Effector memory CD4-positive, alpha-beta T cell (primary cell): ENCODE measurements at regions not wholly inside any gene's neighbourhood (a gene's known extent, or its start where the extent isn't known, plus 50 kb on each side); places are given as distances from the start of the nearest gene placed in this dataset.
"Not testable (repeated sequence)": the region's sequence is repeated elsewhere in the genome, so short reads cannot be mapped to it uniquely, and the experiment has no call there.

Experiments used
- DNase-seq, 3 donors: peaks; one replicate each; pipeline ENCODE4 v3.0.0-alpha.2; 2020
- H3K27ac ChIP-seq: 2 replicates; pipeline ENCODE4 v1.7.0; 2013; ENCODE audit warnings: mild to moderate bottlenecking, low read length, moderate library complexity; ENCODE audit not compliant: insufficient read depth, poor library complexity, severe bottlenecking
- H3K27me3 ChIP-seq: replicated peaks from 2 replicates; pipeline ENCODE4 v1.7.0; 2013; ENCODE audit warnings: mild to moderate bottlenecking, low read length; ENCODE audit not compliant: insufficient read depth, control insufficient read depth, poor library complexity, severe bottlenecking
- H3K36me3 ChIP-seq: 2 replicates; pipeline ENCODE4 v1.7.0; 2013; ENCODE audit warnings: mild to moderate bottlenecking, low read length, moderate library complexity; ENCODE audit not compliant: control insufficient read depth, insufficient read depth
- H3K4me1 ChIP-seq: 2 replicates; pipeline ENCODE4 v1.7.0; 2013; ENCODE audit warnings: low read length, mild to moderate bottlenecking; ENCODE audit not compliant: control insufficient read depth, insufficient read depth, poor library complexity, severe bottlenecking
- H3K4me3 ChIP-seq: 2 replicates; pipeline ENCODE4 v1.7.0; 2013; ENCODE audit warnings: low read length, low read depth, mild to moderate bottlenecking; ENCODE audit not compliant: insufficient read depth, poor library complexity, severe bottlenecking
- H3K9me3 ChIP-seq: 2 replicates; pipeline ENCODE4 v1.7.0; 2013; ENCODE audit warnings: mild to moderate bottlenecking, low read length, moderate library complexity; ENCODE audit not compliant: control insufficient read depth

GRCh38 chr10:2202401-2202800, 465.1 kb upstream of the ADARB2 start:
- Histone ChIP-seq H3K27me3 (no peaks in the 10 kb centered on the region), H3K4me3 (no peak overlapping the region), H3K4me1 (no peaks in the 10 kb centered on the region), H3K27ac (no peak overlapping the region), H3K36me3 (no peaks in the 10 kb centered on the region), H3K9me3 (no peaks in the 10 kb centered on the region)
- no peak for DNase-seq

GRCh38 chr10:2201534-2202099, 464.3 kb upstream of the ADARB2 start:
- no peak overlapping the region for H3K27ac ChIP-seq
- H3K27me3 ChIP-seq, result no peaks in the 10 kb centered on the region

DNA sequence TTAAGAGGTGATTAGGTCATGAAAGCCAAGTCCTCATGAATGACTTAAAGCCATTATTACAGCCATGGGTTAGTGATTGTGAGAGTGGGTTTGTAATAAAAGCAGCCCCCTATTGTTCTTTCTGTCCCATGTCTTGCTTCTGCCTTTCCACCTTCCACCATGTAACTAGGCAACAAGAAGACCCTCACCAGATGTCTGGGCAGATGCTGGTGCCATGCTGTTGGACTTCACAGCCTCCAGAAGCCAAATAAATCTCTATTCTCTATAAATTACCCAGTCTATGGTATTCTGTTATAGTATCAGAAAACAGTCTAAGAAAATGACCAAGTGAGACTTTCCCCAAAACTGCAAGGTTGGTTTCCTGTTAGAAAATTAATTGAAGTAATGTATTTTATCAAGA, 460.3 kb upstream of the ADARB2 start:
- no peaks in the 10 kb centered on the region for H3K36me3 ChIP-seq
- H3K9me3 ChIP-seq, result no peaks in the 10 kb centered on the region
- H3K27me3 ChIP-seq, result no peaks in the 10 kb centered on the region
- no peak for DNase-seq
- no peak overlapping the region for H3K4me3 ChIP-seq
- no peaks in the 10 kb centered on the region for H3K4me1 ChIP-seq
- H3K27ac ChIP-seq, result no peak overlapping the region

More at GRCh38 chr10:2201534-2202099, 464.3 kb upstream of the ADARB2 start:
- Histone ChIP-seq H3K4me1 (no peaks in the 10 kb centered on the region), H3K36me3 (no peaks in the 10 kb centered on the region), H3K4me3 (no peak overlapping the region), H3K9me3 (no peaks in the 10 kb centered on the region)
- no peak for DNase-seq

GRCh38 chr10:2196272-2196671, 458.9 kb upstream of the ADARB2 start:
- Histone ChIP-seq H3K9me3 (no peaks in the 10 kb centered on the region), H3K27ac (no peak overlapping the region), H3K36me3 (no peaks in the 10 kb centered on the region), H3K27me3 (no peaks in the 10 kb centered on the region), H3K4me3 (no peak overlapping the region), H3K4me1 (no peaks in the 10 kb centered on the region)
- DNase-seq, result no peak

DNA sequence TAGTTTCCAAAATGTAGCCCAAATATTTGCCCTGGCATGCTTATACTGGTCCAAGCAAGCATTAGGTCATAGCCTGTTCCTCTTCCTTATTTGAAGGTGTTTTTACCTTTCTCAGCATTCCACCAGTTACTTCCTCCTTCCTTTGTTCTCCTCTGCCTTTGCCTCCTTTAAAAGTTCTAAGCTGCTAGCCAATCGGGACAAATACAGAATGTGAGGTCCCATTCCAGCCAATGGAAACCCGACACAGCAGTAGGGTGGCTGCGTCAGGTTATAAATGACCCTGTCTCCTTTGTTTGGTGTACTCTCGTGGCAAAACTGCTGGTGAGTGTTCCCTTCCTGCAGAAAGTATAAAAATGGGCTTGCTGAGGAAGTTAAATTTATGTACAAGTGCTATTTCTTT, 452.0 kb upstream of the ADARB2 start:
- not testable (repeated sequence) for H3K27me3 ChIP-seq, DNase-seq, H3K27ac ChIP-seq

GRCh38 chr10:2188371-2188770, 451.0 kb upstream of the ADARB2 start:
- no peaks in the 10 kb centered on the region for H3K4me1 ChIP-seq
- DNase-seq, result no peak
- H3K27me3 ChIP-seq, result no peaks in the 10 kb centered on the region
- no peaks in the 10 kb centered on the region for H3K9me3 ChIP-seq
- H3K36me3 ChIP-seq, result no peaks in the 10 kb centered on the region
- no peak overlapping the region for H3K27ac ChIP-seq
- no peak overlapping the region for H3K4me3 ChIP-seq

More for the DNA sequence above, 452.0 kb upstream of the ADARB2 start:
- H3K36me3 ChIP-seq, H3K4me3 ChIP-seq, H3K9me3 ChIP-seq, H3K4me1 ChIP-seq: not testable (repeated sequence)

GRCh38 chr10:2173327-2173726, 436.0 kb upstream of the ADARB2 start:
- Histone ChIP-seq H3K4me3 (no peak overlapping the region), H3K4me1 (no peaks in the 10 kb centered on the region), H3K27me3 (no peaks in the 10 kb centered on the region), H3K9me3 (no peaks in the 10 kb centered on the region), H3K27ac (no peak overlapping the region), H3K36me3 (no peaks in the 10 kb centered on the region)
- DNase-seq, result no peak

GRCh38 chr10:2165771-2166460, 428.6 kb upstream of the ADARB2 start:
- Histone ChIP-seq H3K4me1 (no peaks in the 10 kb centered on the region), H3K9me3 (no peaks in the 10 kb centered on the region), H3K27ac (no peak overlapping the region), H3K36me3 (no peaks in the 10 kb centered on the region), H3K27me3 (no peaks in the 10 kb centered on the region), H3K4me3 (no peak overlapping the region)
- DNase-seq, result no peak

- Histone ChIP-seq H3K4me1 (no peaks in the 10 kb centered on the region), H3K27ac (no peak overlapping the region), H3K36me3 (no peaks in the 10 kb centered on the region), H3K9me3 (no peaks in the 10 kb centered on the region), H3K4me3 (no peak overlapping the region), H3K27me3 (no peaks in the 10 kb centered on the region)
- DNase-seq, result no peak
Measured at GRCh38 chr10:2150288-2150687, 413.0 kb upstream of the ADARB2 start.

DNA sequence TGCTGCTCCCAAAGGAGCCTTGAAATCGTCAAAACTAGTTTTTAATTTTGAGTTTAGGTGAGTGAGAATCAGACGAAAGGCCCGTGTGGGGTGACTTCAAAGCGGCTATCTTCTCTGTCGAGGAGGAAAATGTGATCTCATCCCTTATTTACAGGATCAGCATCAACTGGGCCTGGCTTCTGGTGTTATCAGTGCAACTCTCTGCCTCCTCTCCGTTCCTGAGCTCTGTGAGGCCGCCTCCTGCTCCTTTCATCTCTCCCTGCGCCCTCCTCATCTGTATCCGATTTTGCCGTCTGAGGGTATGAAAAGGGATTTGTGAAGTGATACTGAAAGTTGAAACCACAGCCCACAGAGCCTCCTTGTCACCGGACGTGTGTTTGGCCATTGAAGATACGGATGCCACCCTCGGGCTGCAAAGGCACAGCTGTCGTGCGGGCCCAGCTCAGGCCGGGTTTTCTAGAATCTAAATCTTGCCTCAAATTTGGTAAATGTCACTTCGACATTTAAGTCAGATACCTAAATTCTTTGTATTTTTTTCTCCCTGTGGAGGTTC, 408.7 kb upstream of the ADARB2 start:
- H3K9me3 ChIP-seq, result no peaks in the 10 kb centered on the region
- no peak for DNase-seq
- H3K27me3 ChIP-seq, result no peaks in the 10 kb centered on the region
- no peak overlapping the region for H3K4me3 ChIP-seq
- H3K27ac ChIP-seq, result no peak overlapping the region
- no peaks in the 10 kb centered on the region for H3K4me1 ChIP-seq
- no peaks in the 10 kb centered on the region for H3K36me3 ChIP-seq
